Stimulated activated CD8-positive, alpha-beta memory T cell treated with anti-CD3 and anti-CD28 coated beads, Interleukin-7, amount 100 ng/mL, for 4 hours (primary cell): ENCODE measurements at regions not wholly inside any gene's neighbourhood (a gene's known extent, or its start where the extent isn't known, plus 50 kb on each side); places are given as distances from the start of the nearest gene placed in this dataset.
"Not testable (repeated sequence)": the region's sequence is repeated elsewhere in the genome, so short reads cannot be mapped to it uniquely, and the experiment has no call there.

ENCODE experiments used
- DNase-seq, 2 donors: peaks; one replicate each; pipeline ENCODE4 v3.0.0-alpha.2; 2020; ENCODE audit warnings: low read depth in 2 of 2

DNA sequence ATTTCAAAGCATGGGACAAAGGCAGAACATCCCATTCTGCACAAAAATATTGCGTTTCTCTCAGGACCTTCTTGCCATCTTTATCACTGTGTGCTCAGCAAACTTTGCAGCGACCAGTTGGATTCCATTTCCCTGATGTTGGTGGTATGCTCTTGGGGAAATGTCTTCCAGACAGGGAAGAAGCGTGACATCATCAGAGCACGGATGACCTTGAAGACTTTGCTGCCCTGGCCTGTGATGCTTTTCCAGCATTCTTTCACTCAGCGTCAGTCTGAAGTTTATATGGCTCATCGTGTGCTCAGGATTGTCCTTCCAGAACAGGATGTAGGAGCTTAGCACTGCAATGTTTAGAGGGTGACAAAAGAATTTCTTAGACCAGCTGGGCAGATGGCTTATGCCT, 131.4 kb upstream of the F3 start:
- DNase-seq, result no peak

- no peak for DNase-seq
Measured at GRCh38 chr1:94672001-94672400, 130.4 kb upstream of the F3 start.

DNA sequence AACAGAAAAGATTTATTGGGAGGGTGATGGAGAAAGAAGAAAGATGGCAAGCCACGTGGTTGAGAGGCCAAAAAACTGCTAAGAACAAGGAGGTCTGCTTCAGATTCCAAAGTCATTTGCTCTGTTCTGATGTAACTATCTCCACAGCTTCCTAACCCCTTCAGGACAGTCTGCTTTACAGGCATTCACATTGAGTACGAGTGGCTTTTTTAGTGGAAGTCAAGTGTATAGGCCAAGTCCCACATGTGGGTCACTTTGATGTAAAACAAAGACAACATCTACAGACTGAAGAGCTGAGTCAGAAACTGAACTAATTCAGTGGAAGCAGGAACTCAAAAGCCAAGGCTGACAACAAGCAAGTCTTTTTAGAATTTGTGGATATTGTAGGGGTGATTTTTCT, 128.7 kb upstream of the F3 start:
- DNase-seq, result no peak

DNA sequence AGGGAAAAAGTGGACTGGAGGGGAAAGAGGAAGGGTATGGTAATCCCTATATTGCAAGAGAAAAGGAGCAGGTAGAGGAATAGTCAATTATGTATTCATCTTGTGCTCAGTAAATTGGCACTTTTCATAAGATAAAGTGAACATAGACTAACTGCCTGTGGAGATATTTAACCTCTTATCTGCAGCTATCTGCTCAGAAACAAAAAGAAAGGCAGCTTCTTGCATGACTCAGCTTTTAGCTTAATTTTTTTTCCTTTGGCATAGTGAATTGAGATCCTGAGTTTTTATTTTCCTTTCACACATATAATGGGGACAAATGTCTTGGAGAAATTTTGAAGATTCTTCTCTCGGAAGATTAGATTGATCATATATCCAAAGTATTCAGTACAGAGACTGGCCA, 127.6 kb upstream of the F3 start:
- no peak for DNase-seq

DNA sequence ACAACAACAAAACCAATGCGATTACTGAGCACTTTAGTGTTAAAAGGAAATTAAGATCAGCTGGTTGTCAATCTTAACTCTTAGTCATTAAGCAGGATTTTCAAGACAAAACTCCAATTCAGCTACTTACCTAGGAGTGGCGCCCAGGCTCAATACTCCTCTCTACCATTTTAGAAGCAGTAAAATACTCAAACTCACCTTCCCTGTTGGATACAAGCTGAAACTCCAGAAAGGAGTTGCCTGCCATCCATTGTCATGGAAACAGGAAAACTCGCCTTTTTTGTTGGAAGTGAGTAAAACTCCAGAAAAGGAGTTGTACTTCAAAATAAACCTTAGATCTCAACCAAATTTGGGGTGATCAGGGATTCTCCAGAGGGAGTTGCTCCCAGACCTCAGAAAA, 127.0 kb upstream of the F3 start:
- no peak for DNase-seq

GRCh38 chr1:94667818-94668217, 126.3 kb upstream of the F3 start:
- DNase-seq, result no peak

DNA sequence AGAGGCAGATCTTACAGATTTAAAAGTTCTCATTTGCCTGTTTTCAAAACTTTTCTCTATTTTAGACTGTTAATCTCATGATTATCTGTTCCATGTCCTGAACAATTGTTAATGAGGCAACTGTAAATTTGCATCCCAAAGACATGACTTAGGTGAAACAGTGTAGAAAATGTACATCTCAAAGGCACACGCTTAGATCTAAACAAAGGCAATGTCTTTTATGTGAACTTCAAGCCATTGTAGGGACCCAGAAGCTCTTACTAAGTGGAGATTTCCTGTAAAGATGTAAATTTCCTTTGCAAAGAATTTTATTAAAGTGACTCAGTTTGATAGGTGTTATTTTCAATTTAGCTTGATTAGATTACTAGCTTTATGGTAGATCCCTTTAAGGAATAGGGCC, 125.2 kb upstream of the F3 start:
- DNase-seq, result no peak

DNA sequence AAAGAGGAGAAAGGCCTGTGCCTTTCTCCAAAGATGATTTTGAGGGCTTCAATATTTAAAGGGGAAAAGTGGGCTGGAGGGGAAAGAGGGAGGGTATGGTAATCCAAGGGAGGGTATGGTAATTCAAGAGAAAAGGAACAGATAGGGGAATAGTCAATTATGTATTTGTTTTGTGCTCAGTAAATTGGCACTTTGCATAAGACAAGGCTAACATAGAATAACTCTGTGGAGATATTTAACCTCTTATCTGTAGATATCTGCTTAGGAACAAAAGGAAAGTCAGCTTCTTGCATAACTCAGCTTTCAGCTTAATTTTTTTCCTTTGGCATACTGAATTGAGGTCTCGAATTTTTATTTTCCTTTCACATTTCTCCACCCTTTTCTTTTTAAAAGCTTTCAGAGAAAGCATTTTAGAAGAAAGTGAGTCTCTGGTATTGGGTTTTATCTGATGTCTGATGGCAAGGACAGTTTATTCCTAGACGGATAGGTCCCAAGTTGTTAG, 119.9 kb upstream of the F3 start:
- no peak for DNase-seq

GRCh38 chr1:94660994-94661393, 119.4 kb upstream of the F3 start:
- no peak for DNase-seq

GRCh38 chr1:94660258-94660657, 118.7 kb upstream of the F3 start:
- DNase-seq, result no peak

- DNase-seq, result not testable (repeated sequence)
Measured at GRCh38 chr1:94659202-94659601, 117.6 kb upstream of the F3 start.

- DNase-seq, result no peak
Measured at GRCh38 chr1:94658221-94658620, 116.7 kb upstream of the F3 start.

GRCh38 chr1:94657776-94658175, 116.2 kb upstream of the F3 start:
- not testable (repeated sequence) for DNase-seq

DNA sequence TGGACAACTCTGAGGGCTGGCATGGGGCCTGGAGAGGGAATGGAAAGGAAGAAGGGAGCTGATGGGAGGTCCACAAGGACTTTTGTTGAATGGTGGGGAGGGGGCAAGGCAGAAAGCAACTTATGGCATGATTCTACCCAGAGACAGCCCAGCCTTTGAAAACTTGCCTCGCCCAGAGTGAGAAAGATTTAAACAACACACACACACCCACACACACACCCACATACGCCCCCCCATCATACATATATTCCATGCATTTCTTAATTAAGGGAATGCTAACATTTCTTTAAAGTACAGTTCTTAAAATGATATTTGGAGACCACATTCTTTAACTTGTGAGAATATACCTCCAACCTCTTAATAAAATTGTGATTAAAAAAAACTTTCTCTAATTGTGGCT, 115.4 kb upstream of the F3 start:
- no peak for DNase-seq

GRCh38 chr1:94654919-94655318, 113.4 kb upstream of the F3 start:
- DNase-seq, result no peak

DNA sequence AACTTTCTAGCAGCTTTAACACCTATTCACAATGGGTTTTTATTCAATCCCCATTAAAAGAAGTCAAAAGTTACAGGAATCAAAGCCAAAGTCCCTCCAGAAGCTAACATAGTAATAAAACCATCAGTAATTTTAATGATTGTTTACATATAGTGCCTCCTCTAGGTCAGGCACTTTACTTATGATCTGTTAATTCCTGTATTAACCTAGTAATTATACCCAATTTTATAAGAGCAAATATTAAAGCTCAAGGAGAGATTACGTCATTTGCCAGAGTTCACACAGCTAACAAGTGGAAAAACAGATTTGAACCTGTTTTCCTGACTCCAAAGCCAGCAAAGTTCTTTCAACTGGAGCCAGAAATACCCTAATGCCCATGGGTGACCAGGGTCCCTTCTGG, 112.9 kb upstream of the F3 start:
- no peak for DNase-seq

GRCh38 chr1:94654031-94654430, 112.5 kb upstream of the F3 start:
- DNase-seq, result no peak

- DNase-seq, result no peak
Measured at GRCh38 chr1:94653454-94653853, 111.9 kb upstream of the F3 start.

DNA sequence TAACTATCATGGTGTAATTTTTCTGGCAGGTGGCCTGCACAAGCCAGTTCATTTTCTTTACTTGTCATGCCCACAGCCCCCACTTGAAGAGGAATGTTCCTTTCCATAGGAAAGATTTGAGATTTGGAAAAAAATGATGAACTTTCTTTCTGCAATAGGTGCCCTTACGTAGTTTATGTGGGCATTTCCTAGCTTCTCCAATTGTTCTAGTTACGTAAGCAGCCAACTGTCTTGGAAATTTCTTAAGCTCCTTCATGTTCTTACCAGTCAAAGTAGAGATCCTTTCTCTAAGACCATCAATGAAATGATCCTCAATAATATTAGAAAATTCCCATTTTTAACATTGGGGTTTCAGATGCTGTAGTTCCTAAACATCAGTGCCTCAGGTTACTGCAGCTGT, 109.5 kb upstream of the F3 start:
- DNase-seq, result no peak

DNA sequence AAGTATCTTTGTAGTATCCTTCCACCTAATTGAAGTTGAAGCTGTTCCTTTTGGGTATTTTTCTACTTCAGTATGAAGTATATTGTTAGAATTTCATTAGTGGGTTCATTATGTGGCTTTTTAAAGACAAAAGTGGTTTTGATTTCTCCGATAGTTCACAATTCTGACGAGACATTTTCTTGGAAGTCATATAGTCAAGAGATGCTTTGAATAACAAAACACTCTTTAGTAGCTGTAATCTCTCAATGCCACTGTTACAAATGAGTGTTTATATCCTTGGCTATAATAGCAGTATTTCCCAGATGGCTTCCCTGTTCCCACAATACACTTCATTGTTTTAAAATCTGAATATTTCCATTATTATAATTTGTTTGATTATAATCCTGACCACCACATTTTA, 108.7 kb upstream of the F3 start:
- DNase-seq, result no peak

DNA sequence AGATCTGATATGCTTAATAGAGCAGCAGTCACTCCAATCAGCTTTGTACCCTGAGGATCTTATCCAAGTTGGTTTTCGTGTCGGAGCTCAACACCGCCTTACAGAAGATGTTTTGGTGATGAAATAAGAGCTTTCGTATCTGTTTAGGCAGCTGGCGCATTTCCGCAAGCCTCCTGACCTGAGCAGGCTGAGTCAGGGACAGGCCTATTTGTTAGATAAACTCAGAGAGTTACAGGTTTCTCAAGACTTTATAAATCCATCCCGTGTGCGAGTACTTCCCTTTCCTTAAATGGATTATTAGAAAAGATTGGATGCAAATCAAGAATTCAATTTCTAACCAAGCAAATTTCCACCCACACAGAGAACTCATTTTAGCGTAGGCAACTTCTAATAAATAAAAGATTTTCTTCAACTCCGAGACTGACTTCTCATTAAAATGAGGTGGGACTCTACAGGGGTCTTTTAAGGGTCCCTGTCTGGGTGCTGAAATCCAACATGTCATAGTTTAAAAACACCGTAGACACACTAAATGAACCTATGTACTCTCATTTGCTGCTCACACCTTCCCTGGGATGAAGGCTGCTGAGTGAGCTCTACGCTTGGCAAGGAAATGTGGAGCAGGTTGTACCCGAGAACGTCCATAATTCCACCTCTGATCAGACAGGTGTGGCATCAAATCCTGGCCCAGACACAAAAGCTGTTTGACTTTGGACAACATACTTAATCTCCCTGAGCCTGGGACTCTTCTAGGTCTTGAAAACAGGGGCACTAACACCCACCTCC, 106.9 kb upstream of the F3 start:
- DNase-seq, result no peak

DNA sequence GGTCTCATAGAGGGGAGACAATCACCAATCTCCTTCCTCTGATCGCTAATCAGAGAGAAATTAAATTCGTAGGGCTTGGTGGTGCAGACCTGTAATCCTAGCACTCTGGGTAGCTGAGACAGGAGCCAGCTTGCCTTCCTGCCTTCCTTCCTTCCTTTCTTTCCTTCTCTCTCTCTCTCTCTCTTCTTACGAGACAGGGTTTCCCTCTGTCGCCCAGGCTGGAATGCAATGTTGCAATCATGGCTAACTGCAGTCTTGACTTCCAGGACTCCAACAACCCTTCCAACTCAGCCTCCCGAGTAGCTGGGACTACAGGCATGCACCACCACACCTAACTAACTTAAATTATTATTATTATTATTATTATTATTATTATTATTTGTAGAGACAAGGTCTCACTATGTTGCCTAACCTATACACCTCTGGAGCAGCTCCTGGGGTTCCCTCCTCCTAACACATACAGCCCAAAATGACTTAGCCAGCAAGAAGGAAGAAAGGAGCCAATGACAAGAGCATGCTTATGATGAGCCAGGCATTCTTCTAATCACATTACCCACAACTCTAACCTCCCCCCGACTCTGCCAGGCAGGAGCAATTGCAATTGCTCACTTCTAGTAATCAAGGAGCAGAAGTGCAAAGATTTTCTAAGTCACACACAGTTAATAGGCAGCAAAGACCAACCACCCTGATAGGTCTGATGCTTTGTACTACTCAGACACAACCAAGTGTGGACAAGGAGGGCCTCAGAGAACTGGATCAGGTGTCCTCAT, 105.4 kb upstream of the F3 start:
- no peak for DNase-seq

DNA sequence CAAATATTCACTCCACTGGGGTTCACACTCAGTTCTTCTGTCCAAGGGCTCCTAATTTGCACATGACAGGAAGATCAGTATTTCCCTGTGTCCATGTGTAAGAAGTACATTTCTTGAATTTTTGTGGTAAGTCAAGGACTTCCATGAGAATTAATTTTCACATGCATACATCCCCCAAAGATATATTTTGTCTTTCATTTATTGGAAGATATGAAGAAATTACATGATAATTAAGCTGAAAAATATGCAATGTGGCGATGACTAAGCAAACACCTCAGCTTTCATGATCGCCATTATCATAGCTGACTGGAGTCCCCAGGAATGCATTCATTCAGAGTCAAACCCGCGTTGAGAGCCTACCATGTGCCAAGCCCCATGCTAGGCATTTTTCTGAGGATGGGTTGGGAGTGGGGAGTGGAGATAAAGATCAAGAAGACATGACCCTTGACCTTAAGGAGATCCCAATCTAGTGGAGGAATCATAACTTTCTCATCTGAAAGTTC, 104.6 kb upstream of the F3 start:
- no peak for DNase-seq
